ENCODE measurements at regions not wholly inside any gene's neighbourhood (a gene's known extent, or its start where the extent isn't known, plus 50 kb on each side); places are given as distances from the start of the nearest gene placed in this dataset.

DNA sequence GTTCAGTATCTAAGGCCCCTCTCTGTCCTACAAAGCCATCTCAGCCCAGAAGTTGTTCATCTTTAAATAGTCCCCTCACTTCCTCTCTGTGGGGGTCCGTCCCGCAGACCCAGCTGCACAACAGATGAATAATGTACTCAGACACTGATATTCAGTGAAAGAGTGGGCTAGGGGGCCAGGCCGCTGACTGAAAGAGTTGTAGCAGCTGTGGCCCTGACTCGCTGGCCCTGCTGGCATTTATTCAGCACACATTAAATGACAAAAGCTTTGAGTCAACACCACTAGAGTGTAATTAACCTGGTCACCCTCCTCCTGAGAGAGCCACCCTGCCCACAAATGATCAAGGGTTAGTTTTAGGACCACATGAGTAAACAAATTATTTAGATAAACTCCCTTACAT lies 76.3 kb downstream of the MED10 start:
- no peaks in the 10 kb centered on the region for H3K79me2 ChIP-seq (ENCODE audit: control insufficient read depth, insufficient read depth, low read length)
- intact Hi-C loops (cut with micrococcal nuclease) (no loop called here), dilution Hi-C loops (cut with MboI; ENCODE audit: extremely low pct_ligation_motif_present, low sequenced_read_pairs) (no loop called here)
- H3K4me2 ChIP-seq (ENCODE audit: insufficient read depth, low read length), result no peak overlapping the region
- no peak overlapping the region for H2AFZ ChIP-seq (ENCODE audit: low read depth, low read length)
- no peaks in the 10 kb centered on the region for H3K9me3 ChIP-seq (replicated peaks; ENCODE audit: control insufficient read depth, insufficient read depth, low read length)
- no peaks in the 10 kb centered on the region for H3K36me3 ChIP-seq (ENCODE audit: control insufficient read depth in 2 of 2, extremely low read depth in 1 of 2, insufficient read depth in 2 of 2, low read length in 2 of 2)
- no peak overlapping the region for H3K9ac ChIP-seq (replicated peaks; ENCODE audit: extremely low read depth, insufficient read depth, low read length)
- CTCF ChIA-PET, result interaction anchor here (1.3 kb wide), 1 partner anchor 120 kb away, joined by 3 read pairs; no protein-coding TSS in a partner anchor
- BruUV-seq (replicated peaks), result no TSS peak
- H3K27me3 ChIP-seq (ENCODE audit: control insufficient read depth in 2 of 2, insufficient read depth in 2 of 2, low read length in 2 of 2), result no peaks in the 10 kb centered on the region
- TF ChIP-seq POLR2AphosphoS5 (IDR thresholded peaks at IDR 0.05; ENCODE audit: insufficient read depth, low read depth, low read length) (no peak), POLR2A (IDR thresholded peaks at IDR 0.05; ENCODE audit: low read depth, low read length) (no peak), FOS (IDR thresholded peaks at IDR 0.05; ENCODE audit: borderline replicate concordance, insufficient read depth, low read length) (no peak), GATA2 (IDR thresholded peaks at IDR 0.05; ENCODE audit: insufficient read depth, insufficient read length, low read depth, low read length) (no peak), MYC (IDR thresholded peaks at IDR 0.05; ENCODE audit: low read depth, low read length) (no peak), JUN (IDR thresholded peaks at IDR 0.05; ENCODE audit: borderline replicate concordance, insufficient read depth, insufficient read length, low read depth) (no peak), EZH2 (IDR thresholded peaks at IDR 0.05; ENCODE audit: borderline replicate concordance, low read depth, low read length, severe bottlenecking) (no peak)
- TF ChIP-seq, protein P1, sequence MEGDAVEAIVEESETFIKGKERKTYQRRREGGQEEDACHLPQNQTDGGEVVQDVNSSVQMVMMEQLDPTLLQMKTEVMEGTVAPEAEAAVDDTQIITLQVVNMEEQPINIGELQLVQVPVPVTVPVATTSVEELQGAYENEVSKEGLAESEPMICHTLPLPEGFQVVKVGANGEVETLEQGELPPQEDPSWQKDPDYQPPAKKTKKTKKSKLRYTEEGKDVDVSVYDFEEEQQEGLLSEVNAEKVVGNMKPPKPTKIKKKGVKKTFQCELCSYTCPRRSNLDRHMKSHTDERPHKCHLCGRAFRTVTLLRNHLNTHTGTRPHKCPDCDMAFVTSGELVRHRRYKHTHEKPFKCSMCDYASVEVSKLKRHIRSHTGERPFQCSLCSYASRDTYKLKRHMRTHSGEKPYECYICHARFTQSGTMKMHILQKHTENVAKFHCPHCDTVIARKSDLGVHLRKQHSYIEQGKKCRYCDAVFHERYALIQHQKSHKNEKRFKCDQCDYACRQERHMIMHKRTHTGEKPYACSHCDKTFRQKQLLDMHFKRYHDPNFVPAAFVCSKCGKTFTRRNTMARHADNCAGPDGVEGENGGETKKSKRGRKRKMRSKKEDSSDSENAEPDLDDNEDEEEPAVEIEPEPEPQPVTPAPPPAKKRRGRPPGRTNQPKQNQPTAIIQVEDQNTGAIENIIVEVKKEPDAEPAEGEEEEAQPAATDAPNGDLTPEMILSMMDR (IDR thresholded peaks at IDR 0.05; ENCODE audit: extremely low read depth in 1 of 2, insufficient read depth in 1 of 2, low read depth in 1 of 2, low read length in 2 of 2), result no peak
- TF ChIP-seq, protein P2, sequence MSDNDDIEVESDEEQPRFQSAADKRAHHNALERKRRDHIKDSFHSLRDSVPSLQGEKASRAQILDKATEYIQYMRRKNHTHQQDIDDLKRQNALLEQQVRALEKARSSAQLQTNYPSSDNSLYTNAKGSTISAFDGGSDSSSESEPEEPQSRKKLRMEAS (IDR thresholded peaks at IDR 0.05; ENCODE audit: insufficient read depth, insufficient read length), result no peak
- H4K20me1 ChIP-seq (replicated peaks; ENCODE audit: control insufficient read depth, extremely low read depth, insufficient read depth, low read length), result no peaks in the 10 kb centered on the region
- H3K27ac ChIP-seq (ENCODE audit: insufficient read depth, low read depth, low read length), result no peak overlapping the region
- no peaks in the 10 kb centered on the region for H3K4me1 ChIP-seq (ENCODE audit: control insufficient read depth, extremely low read depth, insufficient read depth, low read length)
- DNase-seq (ENCODE audit: low read depth, low spot score) (no peak), FAIRE-seq (no peak)
- H3K9me1 ChIP-seq (replicated peaks; ENCODE audit: control insufficient read depth, extremely low read depth, insufficient read depth, low read length), result no peaks in the 10 kb centered on the region
- POLR2A ChIA-PET, result no interaction called here
- no peak overlapping the region for H3K4me3 ChIP-seq (replicated peaks in 1 of 3; ENCODE audit: insufficient read depth in 1 of 3, low read depth in 1 of 3, low read length in 3 of 3)
